Stimulated activated CD8-positive, alpha-beta memory T cell treated with anti-CD3 and anti-CD28 coated beads, Interleukin-4, amount 100 ng/mL, for 24 hours (primary cell): ENCODE measurements at regions not wholly inside any gene's neighbourhood (a gene's known extent, or its start where the extent isn't known, plus 50 kb on each side); places are given as distances from the start of the nearest gene placed in this dataset.

Source experiments
- DNase-seq: peaks from one replicate; pipeline ENCODE4 v3.0.0-alpha.2; 2020; ENCODE audit warnings: low read depth

DNA sequence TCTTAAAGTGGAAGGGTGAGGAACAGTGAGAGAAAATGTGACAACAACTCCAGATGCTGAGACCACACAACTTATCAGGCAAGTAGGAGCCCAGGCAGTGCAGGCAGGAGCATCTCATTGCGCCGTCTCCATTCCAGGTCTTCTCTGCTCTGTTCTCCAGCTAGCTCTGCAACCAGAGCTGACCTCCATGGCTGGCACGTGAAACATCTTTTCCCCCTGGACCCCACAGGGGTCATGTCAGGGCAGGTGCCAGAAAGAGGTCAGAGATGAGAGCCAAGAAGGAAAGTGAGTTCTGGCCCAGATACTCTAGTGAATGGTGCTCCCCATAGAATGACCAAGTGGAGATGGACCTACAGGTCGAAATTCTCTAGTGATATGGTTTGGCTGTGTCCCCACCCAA, 281.4 kb downstream of the SMOC2 start:
- DNase-seq: no peak

DNA sequence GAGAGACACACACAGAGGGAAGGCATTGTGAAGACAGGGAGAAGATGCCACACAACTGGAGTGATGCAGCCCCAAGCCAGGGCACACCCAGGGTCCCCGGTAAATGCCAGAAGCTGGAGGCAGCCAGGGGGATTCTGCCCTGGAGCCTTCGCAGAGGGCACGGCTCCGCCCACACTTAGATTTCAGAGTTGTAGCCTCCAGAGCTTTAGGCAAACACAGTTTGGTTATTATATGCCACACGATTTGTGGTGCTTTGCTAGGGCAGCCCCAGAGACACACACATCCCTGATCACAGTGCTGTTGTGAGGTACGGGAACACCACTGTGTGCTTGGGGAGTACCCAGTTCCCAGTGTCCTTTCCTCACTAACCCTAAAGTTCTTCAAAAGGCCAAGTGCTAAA, 280.6 kb downstream of the SMOC2 start:
- no peak for DNase-seq

DNA sequence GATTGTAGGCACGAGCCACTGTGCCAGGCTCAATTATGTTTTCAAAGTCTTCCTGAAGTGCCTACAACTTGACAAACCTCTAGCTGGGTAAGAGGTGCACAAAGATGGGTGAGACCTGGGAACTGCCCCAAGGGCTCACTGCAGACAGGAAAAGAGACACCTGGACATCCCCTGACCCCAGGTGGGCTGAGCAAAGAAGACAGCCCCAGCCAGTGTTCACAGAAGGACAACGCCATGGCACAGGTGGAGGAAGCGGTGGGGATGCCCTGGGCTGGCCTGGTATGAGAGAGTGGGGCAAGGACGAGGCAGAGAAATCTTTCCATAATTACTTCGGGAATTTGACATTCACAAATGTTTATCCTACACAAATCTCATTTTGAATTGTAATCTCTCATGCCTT, 278.9 kb downstream of the SMOC2 start:
- DNase-seq: no peak

- no peak for DNase-seq
Observed at GRCh38 chr6:168718821-168719475, 278.0 kb downstream of the SMOC2 start.
